PC-9 (cell line): ENCODE measurements at regions not wholly inside any gene's neighbourhood (a gene's known extent, or its start where the extent isn't known, plus 50 kb on each side); places are given as distances from the start of the nearest gene placed in this dataset.
"Not testable (repeated sequence)": the region's sequence is repeated elsewhere in the genome, so short reads cannot be mapped to it uniquely, and the experiment has no call there.

Experiments
- BruUV-seq: library from RNA; stranded (reverse); fragments of 400-500 nt; replicated peaks from 2 replicates; lab custom pipeline; 2021; lab: Mats Ljungman, UMichigan
- CTCF ChIA-PET: fragments of 300-600 bp; sonication (Branson Sonifier 250); formaldehyde crosslinking; loops from one replicate; lab custom pipeline; 2022; ENCODE audit warnings: antibody characterized with exemption; lab: Charles Lee
- POLR2A ChIA-PET: fragments of 300-600 bp; sonication (Branson Sonifier 250); formaldehyde crosslinking; loops from one replicate; lab custom pipeline; 2022; ENCODE audit warnings: antibody characterized with exemption; ENCODE audit not compliant: unreplicated experiment; lab: Charles Lee
- DNase-seq, 2 experiments: peaks; one replicate each; pipeline versions ENCODE4 v3.0.0 to v3.0.0-alpha.2; 2015 to 2022; ENCODE audit warnings: mixed read lengths in 1 of 2
- H2AFZ ChIP-seq: fragments of 200-600 bp; sonication (generic); 2 replicates; pipeline ENCODE4 v1.8.1; 2017; ENCODE audit warnings: antibody characterized with exemption
- H3F3A ChIP-seq: fragments of 200-600 bp; sonication (generic); 2 replicates; pipeline ENCODE4 v1.8.1; 2017; ENCODE audit warnings: antibody characterized with exemption, mild to moderate bottlenecking, low read depth; ENCODE audit not compliant: insufficient read depth
- H3K27ac ChIP-seq: fragments of 200-600 bp; sonication (generic); 2 replicates; pipeline ENCODE4 v1.6.1; 2016; ENCODE audit warnings: mixed run types
- H3K27me3 ChIP-seq: fragments of 200-600 bp; sonication (generic); 2 replicates; pipeline ENCODE4 v1.6.1; 2016; ENCODE audit warnings: low read depth, mixed run types; ENCODE audit not compliant: insufficient read depth
- H3K36me3 ChIP-seq: fragments of 200-600 bp; sonication (generic); 2 replicates; pipeline ENCODE4 v1.6.1; 2016; ENCODE audit warnings: low read depth, mixed run types
- H3K4me1 ChIP-seq: fragments of 200-600 bp; sonication (generic); replicated peaks from 2 replicates; pipeline ENCODE4 v1.6.1; 2016; ENCODE audit warnings: mixed run types; ENCODE audit not compliant: insufficient read depth
- H3K4me2 ChIP-seq: fragments of 200-600 bp; sonication (generic); 2 replicates; pipeline ENCODE4 v1.6.1; 2017; ENCODE audit warnings: mixed run types
- H3K4me3 ChIP-seq: fragments of 200-600 bp; sonication (generic); 2 replicates; pipeline ENCODE4 v1.6.1; 2016; ENCODE audit warnings: mixed run types
- H3K79me2 ChIP-seq: fragments of 200-600 bp; sonication (generic); 2 replicates; pipeline ENCODE4 v1.6.1; 2017; ENCODE audit warnings: low read depth, mixed run types
- H3K9me2 ChIP-seq: fragments of 200-600 bp; sonication (generic); 2 replicates; pipeline ENCODE4 v1.8.1; 2017; ENCODE audit warnings: mild to moderate bottlenecking; ENCODE audit not compliant: insufficient read depth
- H3K9me3 ChIP-seq: fragments of 200-600 bp; sonication (generic); 2 replicates; pipeline ENCODE4 v1.8.1; 2016; ENCODE audit warnings: low read depth; ENCODE audit not compliant: insufficient read depth
- H4K20me1 ChIP-seq: fragments of 200-600 bp; sonication (generic); 2 replicates; pipeline ENCODE4 v1.8.1; 2017; ENCODE audit not compliant: insufficient read depth
- CTCF ChIP-seq: fragments of 200-600 bp; sonication (generic); conservative IDR thresholded peaks from 2 replicates; pipeline ENCODE4 v1.6.1; 2017; ENCODE audit warnings: mixed run types, antibody characterized with exemption, mild to moderate bottlenecking, moderate library complexity
- EZH2 ChIP-seq: fragments of 200-600 bp; sonication (generic); IDR thresholded peaks from 2 replicates; pipeline ENCODE4 v1.8.0; 2017; ENCODE audit warnings: antibody characterized with exemption, low read depth
- intact Hi-C: fragments of 100-400 bp; cut with micrococcal nuclease; formaldehyde crosslinking; loops from one replicate; pipeline ENCODE4 v1.10.0; 2022; ENCODE audit not compliant: unreplicated experiment

- Histone ChIP-seq H3K4me3 (no peak overlapping the region), H3K27me3 (no peaks in the 10 kb centered on the region), H3K36me3 (no peaks in the 10 kb centered on the region), H3K9me2 (no peaks in the 10 kb centered on the region), H4K20me1 (no peaks in the 10 kb centered on the region), H3K27ac (no peak overlapping the region), H3F3A (peaks cover 13% of the 10 kb centered on the region; the same call in 1 of the 2 replicates), H3K4me1 (peaks cover 15% of the 10 kb centered on the region), H3K9me3 (no peaks in the 10 kb centered on the region), H2AFZ (no peak overlapping the region), H3K4me2 (peak overlapping the region; percentile 72; the same call in 1 of the 2 replicates), H3K79me2 (no peaks in the 10 kb centered on the region)
- TF ChIP-seq CTCF (no peak), EZH2 (no peak)
- intact Hi-C loops = loop anchor here (10.0 kb wide), 2 partner anchors 363 to 543 kb away; no protein-coding TSS in a partner anchor
- ChIA-PET POLR2A (no interaction called here), CTCF (interaction anchor here (0.8 kb wide), 1 partner anchor 114 kb away, joined by 3 read pairs; no protein-coding TSS in a partner anchor)
- DNase-seq = no peak
- BruUV-seq = no TSS peak
Measured at GRCh38 chr15:89018207-89018606, 70.0 kb upstream of the ABHD2 start.

GRCh38 chr15:89019436-89019835 is 68.8 kb upstream of the ABHD2 start:
- Histone ChIP-seq H4K20me1 (no peaks in the 10 kb centered on the region), H3K27ac (no peak overlapping the region), H3K9me3 (no peaks in the 10 kb centered on the region), H3K27me3 (no peaks in the 10 kb centered on the region), H3K4me2 (no peak overlapping the region), H3F3A (peaks cover 13% of the 10 kb centered on the region; the same call in 1 of the 2 replicates), H3K4me3 (no peak overlapping the region), H3K9me2 (no peaks in the 10 kb centered on the region), H3K36me3 (no peaks in the 10 kb centered on the region), H3K79me2 (no peaks in the 10 kb centered on the region), H2AFZ (no peak overlapping the region), H3K4me1 (peaks cover 15% of the 10 kb centered on the region)
- intact Hi-C loops = loop anchor here (10.0 kb wide), 2 partner anchors 365 to 545 kb away; no protein-coding TSS in a partner anchor
- TF ChIP-seq CTCF (no peak), EZH2 (no peak)
- POLR2A ChIA-PET = no interaction called here
- CTCF ChIA-PET = no interaction called here
- no peak for DNase-seq
- no TSS peak for BruUV-seq

GRCh38 chr15:89021224-89021623 is 67.0 kb upstream of the ABHD2 start:
- TF ChIP-seq CTCF (no peak), EZH2 (no peak)
- no peak for DNase-seq
- H2AFZ ChIP-seq = no peak overlapping the region
- no peaks in the 10 kb centered on the region for H3K27me3 ChIP-seq
- H3F3A ChIP-seq = peaks cover 11% of the 10 kb centered on the region; the same call in 1 of the 2 replicates
- H3K4me3 ChIP-seq = no peak overlapping the region
- CTCF ChIA-PET = no interaction called here
- intact Hi-C loops = no loop called here
- H3K9me3 ChIP-seq = no peaks in the 10 kb centered on the region
- H4K20me1 ChIP-seq = no peaks in the 10 kb centered on the region
- H3K4me2 ChIP-seq = no peak overlapping the region
- H3K79me2 ChIP-seq = no peaks in the 10 kb centered on the region
- POLR2A ChIA-PET = no interaction called here
- H3K27ac ChIP-seq = no peak overlapping the region
- BruUV-seq = no TSS peak
- H3K36me3 ChIP-seq = no peaks in the 10 kb centered on the region
- peaks cover 13% of the 10 kb centered on the region for H3K4me1 ChIP-seq
- no peaks in the 10 kb centered on the region for H3K9me2 ChIP-seq

GRCh38 chr15:89021886-89022285 is 66.4 kb upstream of the ABHD2 start:
- H3K79me2 ChIP-seq, H2AFZ ChIP-seq, BruUV-seq, H4K20me1 ChIP-seq, H3F3A ChIP-seq, H3K27me3 ChIP-seq, POLR2A ChIA-PET, DNase-seq, intact Hi-C loops, H3K4me2 ChIP-seq, CTCF ChIA-PET, H3K4me3 ChIP-seq, H3K27ac ChIP-seq, H3K9me3 ChIP-seq, H3K36me3 ChIP-seq, H3K9me2 ChIP-seq: not testable (repeated sequence)
- H3K4me1 ChIP-seq = peaks cover 13% of the 10 kb centered on the region
